ENCODE measurements at regions not wholly inside any gene's neighbourhood (a gene's known extent, or its start where the extent isn't known, plus 50 kb on each side); places are given as distances from the start of the nearest gene placed in this dataset.

- TF ChIP-seq CTCF (IDR thresholded peaks at IDR 0.05; ENCODE audit: low read length), result no peak
- no peak for TF ChIP-seq EZH2 (optimal IDR thresholded peaks at IDR 0.05; ENCODE audit: low read depth, low read length)
These were observed 324.4 kb upstream of the ZNF32 start for GRCh38 chr10:43972976-43973647.
